Activated naive CD8-positive, alpha-beta T cell treated with anti-CD3 and anti-CD28 coated beads, Interleukin-2, amount 10 ng/mL, durations not matched to agents 7 days and 5 days (primary cell): ENCODE measurements at regions not wholly inside any gene's neighbourhood (a gene's known extent, or its start where the extent isn't known, plus 50 kb on each side); places are given as distances from the start of the nearest gene placed in this dataset.
"Not testable (repeated sequence)": the region's sequence is repeated elsewhere in the genome, so short reads cannot be mapped to it uniquely, and the experiment has no call there.

Experiments used
- ATAC-seq: fragments of 150-1000 bp; cut with Tn5 transposase; one replicate; pipeline ENCODE4 v1.10.0; 2021; ENCODE audit warnings: low read depth, moderate library complexity
- POLR2A ChIA-PET: fragments of 350-600 bp; sonication (Branson Sonifier 250); formaldehyde crosslinking; loops from one replicate; lab custom pipeline; 2021; ENCODE audit warnings: antibody characterized with exemption; lab: Charles Lee
- DNase-seq: peaks from one replicate; pipeline ENCODE4 v3.0.0; 2021
- H3K27ac Mint-ChIP-seq: one replicate; pipeline ENCODE4 v1.8.0; 2022; ENCODE audit warnings: mild to moderate bottlenecking, mixed read lengths
- H3K27me3 Mint-ChIP-seq: one replicate; pipeline ENCODE4 v1.8.0; 2022; ENCODE audit warnings: mild to moderate bottlenecking, moderate library complexity, mixed read lengths
- H3K36me3 Mint-ChIP-seq: one replicate; pipeline ENCODE4 v1.8.0; 2021; ENCODE audit warnings: mild to moderate bottlenecking, mixed read lengths
- H3K4me1 Mint-ChIP-seq: one replicate; pipeline ENCODE4 v1.8.0; 2021; ENCODE audit warnings: mixed read lengths
- H3K4me3 Mint-ChIP-seq: one replicate; pipeline ENCODE4 v1.8.0; 2022; ENCODE audit warnings: mild to moderate bottlenecking, moderate library complexity, mixed read lengths
- H3K9me3 Mint-ChIP-seq: one replicate; pipeline ENCODE4 v1.8.0; 2021; ENCODE audit warnings: mixed read lengths

- H3K27ac Mint-ChIP-seq, POLR2A ChIA-PET: not testable (repeated sequence)
These were observed 608.8 kb downstream of the CETN3 start for GRCh38 chr5:89800735-89801134.

GRCh38 chr5:89794504-89794903 lies 615.1 kb downstream of the CETN3 start:
- POLR2A ChIA-PET, H3K4me3 Mint-ChIP-seq, H3K27me3 Mint-ChIP-seq, H3K9me3 Mint-ChIP-seq, DNase-seq, H3K36me3 Mint-ChIP-seq, ATAC-seq, H3K4me1 Mint-ChIP-seq, H3K27ac Mint-ChIP-seq: not testable (repeated sequence)

More at GRCh38 chr5:89800735-89801134, 608.8 kb downstream of the CETN3 start:
- ATAC-seq, H3K4me3 Mint-ChIP-seq, H3K27me3 Mint-ChIP-seq, H3K36me3 Mint-ChIP-seq, H3K4me1 Mint-ChIP-seq, DNase-seq, H3K9me3 Mint-ChIP-seq: not testable (repeated sequence)

GRCh38 chr5:89779734-89780133 lies 629.8 kb downstream of the CETN3 start:
- H3K27me3 Mint-ChIP-seq, H3K4me1 Mint-ChIP-seq, ATAC-seq, DNase-seq, POLR2A ChIA-PET, H3K4me3 Mint-ChIP-seq, H3K27ac Mint-ChIP-seq, H3K36me3 Mint-ChIP-seq: not testable (repeated sequence)
- H3K9me3 Mint-ChIP-seq, result peaks cover 12% of the 10 kb centered on the region

- ATAC-seq, result no peak
- DNase-seq, result no peak
- Mint-ChIP-seq H3K4me1 (no peaks in the 10 kb centered on the region), H3K36me3 (no peaks in the 10 kb centered on the region), H3K4me3 (no peak overlapping the region), H3K27ac (no peak overlapping the region), H3K9me3 (peaks cover 10% of the 10 kb centered on the region), H3K27me3 (no peaks in the 10 kb centered on the region)
- POLR2A ChIA-PET, result no interaction called here
These were observed 631.8 kb downstream of the CETN3 start for GRCh38 chr5:89777758-89778157.

- Mint-ChIP-seq H3K27ac (no peak overlapping the region), H3K4me3 (no peak overlapping the region), H3K4me1 (no peaks in the 10 kb centered on the region), H3K9me3 (peaks cover 4% of the 10 kb centered on the region), H3K36me3 (no peaks in the 10 kb centered on the region), H3K27me3 (no peaks in the 10 kb centered on the region)
- no peak for DNase-seq
- ATAC-seq, result no peak
- POLR2A ChIA-PET, result no interaction called here
These were observed 639.6 kb downstream of the CETN3 start for GRCh38 chr5:89769975-89770374.

GRCh38 chr5:89759802-89760201 lies 649.8 kb downstream of the CETN3 start:
- Mint-ChIP-seq H3K9me3 (no peaks in the 10 kb centered on the region), H3K36me3 (no peaks in the 10 kb centered on the region), H3K27me3 (no peaks in the 10 kb centered on the region), H3K27ac (no peak overlapping the region), H3K4me1 (no peaks in the 10 kb centered on the region), H3K4me3 (no peak overlapping the region)
- ATAC-seq (no peak), DNase-seq (no peak)
- POLR2A ChIA-PET, result no interaction called here

- POLR2A ChIA-PET, result no interaction called here
- Mint-ChIP-seq H3K4me3 (no peak overlapping the region), H3K27ac (no peak overlapping the region), H3K27me3 (no peaks in the 10 kb centered on the region), H3K9me3 (no peaks in the 10 kb centered on the region), H3K4me1 (no peaks in the 10 kb centered on the region), H3K36me3 (no peaks in the 10 kb centered on the region)
- DNase-seq, result no peak
- no peak for ATAC-seq
These were observed 651.4 kb downstream of the CETN3 start for GRCh38 chr5:89758146-89758545.

GRCh38 chr5:89756955-89757354 lies 652.6 kb downstream of the CETN3 start:
- H3K4me3 Mint-ChIP-seq, result no peak overlapping the region
- POLR2A ChIA-PET, result no interaction called here

GRCh38 chr5:89755024-89755423 lies 654.5 kb downstream of the CETN3 start:
- Mint-ChIP-seq H3K27ac (no peak overlapping the region), H3K4me3 (no peak overlapping the region), H3K9me3 (no peaks in the 10 kb centered on the region), H3K4me1 (no peaks in the 10 kb centered on the region), H3K27me3 (no peaks in the 10 kb centered on the region), H3K36me3 (no peaks in the 10 kb centered on the region)
- ATAC-seq (no peak), DNase-seq (no peak)
- POLR2A ChIA-PET, result no interaction called here

More at GRCh38 chr5:89756955-89757354, 652.6 kb downstream of the CETN3 start:
- H3K27ac Mint-ChIP-seq, result no peak overlapping the region
- H3K36me3 Mint-ChIP-seq, result no peaks in the 10 kb centered on the region
- H3K9me3 Mint-ChIP-seq, result no peaks in the 10 kb centered on the region
- H3K27me3 Mint-ChIP-seq, result no peaks in the 10 kb centered on the region
- no peak for ATAC-seq
- DNase-seq, result no peak
- H3K4me1 Mint-ChIP-seq, result no peaks in the 10 kb centered on the region

- Mint-ChIP-seq H3K36me3 (no peaks in the 10 kb centered on the region), H3K4me1 (no peaks in the 10 kb centered on the region), H3K9me3 (no peaks in the 10 kb centered on the region), H3K27ac (no peak overlapping the region), H3K27me3 (no peaks in the 10 kb centered on the region), H3K4me3 (no peak overlapping the region)
- POLR2A ChIA-PET, result no interaction called here
- ATAC-seq (no peak), DNase-seq (no peak)
These were observed 674.5 kb downstream of the CETN3 start for GRCh38 chr5:89735082-89735481.

- H3K9me3 Mint-ChIP-seq, result no peaks in the 10 kb centered on the region
- H3K27ac Mint-ChIP-seq, result no peak overlapping the region
- ATAC-seq (no peak), DNase-seq (no peak)
- H3K4me3 Mint-ChIP-seq, result no peak overlapping the region
- H3K4me1 Mint-ChIP-seq, result no peaks in the 10 kb centered on the region
- POLR2A ChIA-PET, result no interaction called here
- H3K27me3 Mint-ChIP-seq, result no peaks in the 10 kb centered on the region
- H3K36me3 Mint-ChIP-seq, result no peaks in the 10 kb centered on the region
These were observed 675.8 kb downstream of the CETN3 start for GRCh38 chr5:89733772-89734171.

GRCh38 chr5:89729623-89730301 lies 679.8 kb downstream of the CETN3 start:
- Mint-ChIP-seq H3K4me3 (no peak overlapping the region), H3K9me3 (no peaks in the 10 kb centered on the region), H3K27ac (no peak overlapping the region), H3K27me3 (no peaks in the 10 kb centered on the region), H3K4me1 (no peaks in the 10 kb centered on the region), H3K36me3 (no peaks in the 10 kb centered on the region)
- POLR2A ChIA-PET, result no interaction called here
- DNase-seq (no peak), ATAC-seq (no peak)

GRCh38 chr5:89728750-89729149 lies 680.8 kb downstream of the CETN3 start:
- POLR2A ChIA-PET, result no interaction called here
- DNase-seq, result no peak
- no peak overlapping the region for H3K27ac Mint-ChIP-seq
- no peak for ATAC-seq
- H3K36me3 Mint-ChIP-seq, result no peaks in the 10 kb centered on the region
- H3K27me3 Mint-ChIP-seq, result no peaks in the 10 kb centered on the region
- no peaks in the 10 kb centered on the region for H3K4me1 Mint-ChIP-seq
- H3K4me3 Mint-ChIP-seq, result no peak overlapping the region
- no peaks in the 10 kb centered on the region for H3K9me3 Mint-ChIP-seq

GRCh38 chr5:89728134-89728533 lies 681.4 kb downstream of the CETN3 start:
- ATAC-seq (no peak), DNase-seq (no peak)
- no peak overlapping the region for H3K4me3 Mint-ChIP-seq
- POLR2A ChIA-PET, result no interaction called here
- no peaks in the 10 kb centered on the region for H3K4me1 Mint-ChIP-seq
- H3K36me3 Mint-ChIP-seq, result no peaks in the 10 kb centered on the region
- no peak overlapping the region for H3K27ac Mint-ChIP-seq
- H3K9me3 Mint-ChIP-seq, result no peaks in the 10 kb centered on the region
- H3K27me3 Mint-ChIP-seq, result no peaks in the 10 kb centered on the region
